ENCODE measurements at regions not wholly inside any gene's neighbourhood (a gene's known extent, or its start where the extent isn't known, plus 50 kb on each side); places are given as distances from the start of the nearest gene placed in this dataset.

DNA sequence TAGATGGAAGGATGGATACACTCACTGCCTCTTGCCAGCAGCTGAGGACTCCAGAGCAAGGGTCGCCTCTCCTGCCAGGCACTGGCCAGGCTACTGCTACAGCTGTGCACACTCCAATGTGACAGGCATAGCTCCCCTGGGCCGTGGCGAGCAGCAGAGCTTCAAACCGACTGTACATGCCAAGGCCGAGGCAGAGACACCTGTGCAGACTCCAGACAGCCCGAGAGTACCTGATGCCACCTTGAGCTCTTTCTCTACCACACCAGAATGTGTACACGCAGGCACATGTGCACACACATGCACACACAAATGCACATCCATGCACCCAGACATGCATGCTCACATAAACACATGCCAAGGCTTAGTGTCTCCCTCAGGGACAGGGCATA, 508.3 kb upstream of the MYT1L start:
- H3K27me3 Mint-ChIP-seq, result no peaks in the 10 kb centered on the region
- no peak for DNase-seq
- ChIA-PET CTCF (interaction anchor here (0.6 kb wide), 1 partner anchor 15 kb away, joined by 3 read pairs; no protein-coding TSS in a partner anchor), POLR2A (no interaction called here)
- H3K27ac Mint-ChIP-seq, result no peak overlapping the region
- H3K36me3 Mint-ChIP-seq (ENCODE audit: low read depth), result no peaks in the 10 kb centered on the region
- no peak overlapping the region for H3K4me3 Mint-ChIP-seq
- H3K4me1 Mint-ChIP-seq, result no peaks in the 10 kb centered on the region
- H3K9me3 Mint-ChIP-seq, result no peaks in the 10 kb centered on the region

DNA sequence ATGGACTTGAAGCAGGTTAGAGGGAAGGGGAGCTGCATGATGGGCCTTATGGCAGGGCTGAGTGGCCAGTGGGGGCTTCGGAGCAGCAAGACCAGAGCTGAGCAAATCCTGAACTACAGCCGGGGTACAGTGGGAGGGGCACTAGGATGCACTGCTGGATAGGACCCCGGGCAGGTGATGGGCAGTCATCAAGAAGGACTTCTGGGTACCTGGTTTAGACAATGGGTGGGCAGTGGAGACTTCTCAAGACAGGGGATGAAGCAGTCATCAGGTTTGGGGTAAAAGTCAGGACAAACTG, 507.4 kb upstream of the MYT1L start:
- peak; percentile 4 for DNase-seq
- ChIA-PET CTCF (no interaction called here), POLR2A (no interaction called here)
- Mint-ChIP-seq H3K9me3 (no peaks in the 10 kb centered on the region), H3K27me3 (no peaks in the 10 kb centered on the region), H3K27ac (no peak overlapping the region), H3K4me3 (no peak overlapping the region), H3K36me3 (ENCODE audit: low read depth) (no peaks in the 10 kb centered on the region), H3K4me1 (no peaks in the 10 kb centered on the region)

DNA sequence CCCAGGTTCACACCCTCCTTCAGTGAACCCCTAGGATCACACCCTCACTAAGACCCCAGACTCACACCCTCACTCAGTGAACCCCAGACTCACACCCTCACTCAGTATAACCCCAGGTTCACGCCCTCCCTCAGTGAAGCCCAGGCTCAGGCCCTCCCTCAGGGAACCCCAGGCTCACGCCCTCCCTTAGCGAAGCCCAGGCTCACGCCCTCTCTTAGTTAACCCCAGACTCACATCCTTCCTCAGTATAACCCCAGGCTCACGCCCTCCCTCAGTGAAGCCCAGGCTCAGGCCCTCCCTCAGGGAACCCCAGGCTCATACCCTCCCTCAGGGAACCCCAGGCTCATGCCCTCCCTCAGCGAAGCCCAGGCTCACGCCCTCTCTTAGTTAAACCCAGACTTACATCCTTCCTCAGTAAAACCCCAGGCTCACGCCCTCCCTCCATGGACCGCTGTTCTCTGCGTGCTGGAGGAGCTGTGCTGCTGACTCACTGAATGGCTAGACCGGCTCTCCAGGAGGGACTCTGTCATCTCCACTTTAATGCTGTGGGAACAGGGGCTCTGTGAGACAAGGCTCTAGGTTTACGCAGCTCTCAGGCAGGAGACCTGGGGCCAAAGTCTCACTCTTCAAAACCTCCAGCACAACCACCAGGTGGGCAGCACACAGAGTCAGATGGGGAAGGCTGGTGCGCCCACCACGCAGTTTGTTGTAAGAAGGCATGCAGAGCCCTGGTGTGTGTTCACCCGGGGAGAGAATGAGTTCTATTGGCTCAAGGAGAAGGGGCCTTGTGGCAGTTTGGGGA, 506.9 kb upstream of the MYT1L start:
- Mint-ChIP-seq H3K9me3 (no peaks in the 10 kb centered on the region), H3K27ac (no peak overlapping the region), H3K36me3 (ENCODE audit: low read depth) (no peaks in the 10 kb centered on the region), H3K27me3 (no peaks in the 10 kb centered on the region), H3K4me3 (no peak overlapping the region), H3K4me1 (no peaks in the 10 kb centered on the region)
- ChIA-PET CTCF (no interaction called here), POLR2A (no interaction called here)
- peak; percentile 3 for DNase-seq

DNA sequence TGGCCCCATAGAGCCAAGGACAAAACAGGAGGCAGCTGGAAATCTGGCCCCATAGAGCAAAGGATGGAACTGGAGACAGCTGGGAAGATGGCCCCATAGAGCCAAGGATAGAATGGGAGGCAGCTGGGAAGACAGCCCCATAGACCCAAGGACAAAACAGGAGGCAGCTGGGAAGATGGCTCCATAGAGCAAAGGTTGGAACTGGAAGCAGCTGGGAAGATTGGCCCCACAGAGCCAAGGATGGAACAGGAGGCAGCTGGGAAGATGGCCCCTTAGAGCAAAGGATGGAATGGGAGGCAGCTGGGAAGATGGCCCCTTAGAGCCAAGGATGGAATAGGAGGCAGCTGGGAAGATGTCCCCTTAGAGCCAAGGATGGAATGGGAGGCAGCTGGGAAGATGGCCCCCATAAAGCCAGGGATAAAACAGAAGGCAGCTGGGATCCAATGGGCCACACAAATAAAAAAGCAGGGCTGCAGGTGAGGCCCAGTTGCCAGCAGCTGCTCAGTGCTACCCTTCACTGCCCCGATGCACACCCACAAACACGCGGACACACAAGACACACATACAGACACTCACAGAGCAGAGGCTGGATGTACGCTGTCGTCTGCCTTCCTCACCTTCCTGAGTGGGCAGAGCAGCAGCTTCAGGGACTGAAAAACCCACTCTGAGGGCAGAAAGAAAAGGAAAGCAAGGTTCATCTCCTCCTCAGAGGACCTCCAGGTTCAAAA, 505.4 kb upstream of the MYT1L start:
- Mint-ChIP-seq H3K27ac (no peak overlapping the region), H3K27me3 (no peaks in the 10 kb centered on the region), H3K36me3 (ENCODE audit: low read depth) (no peaks in the 10 kb centered on the region), H3K9me3 (no peaks in the 10 kb centered on the region), H3K4me3 (no peak overlapping the region), H3K4me1 (no peaks in the 10 kb centered on the region)
- CTCF ChIA-PET, result no interaction called here
- POLR2A ChIA-PET, result no interaction called here
- DNase-seq, result peak; percentile 3

DNA sequence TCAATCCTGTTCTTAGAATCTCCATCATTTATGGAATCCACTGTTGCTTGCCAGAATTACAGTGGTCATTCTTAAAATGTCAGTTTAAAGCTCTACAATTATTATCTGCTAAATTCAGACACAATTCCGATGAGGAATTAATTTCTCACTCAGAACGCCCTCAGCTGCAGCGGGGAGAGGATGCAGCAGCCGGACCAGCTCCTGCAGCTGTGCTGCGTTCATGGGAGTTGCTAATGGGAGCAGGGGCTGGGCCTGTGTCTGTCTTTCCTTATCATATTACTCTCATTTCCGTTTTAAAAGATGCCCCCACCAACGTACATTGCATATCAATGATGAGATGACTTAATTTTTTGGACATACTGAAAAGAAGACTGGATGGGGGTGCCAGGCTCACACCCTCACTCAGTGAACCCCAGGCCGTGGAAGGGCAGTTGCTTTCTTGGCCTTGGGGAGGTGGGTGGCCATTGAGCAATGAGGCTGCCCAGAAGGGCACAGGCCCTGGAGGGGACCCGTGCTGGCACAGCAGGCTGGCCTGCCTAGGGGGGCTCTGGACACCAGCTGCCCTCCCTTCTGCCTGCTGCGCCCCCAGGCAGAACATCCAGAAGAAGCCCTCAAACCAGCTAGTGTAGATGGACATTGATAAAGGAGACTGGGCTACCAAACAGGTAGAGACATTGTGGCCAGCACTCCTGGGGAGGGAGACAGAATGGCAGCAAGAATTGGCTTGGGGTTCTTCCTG, 503.6 kb upstream of the MYT1L start:
- ChIA-PET CTCF (interaction anchor here (0.5 kb wide), 1 partner anchor 236 kb away, joined by 3 read pairs; no protein-coding TSS in a partner anchor), POLR2A (no interaction called here)
- DNase-seq, result no peak
- Mint-ChIP-seq H3K27me3 (no peaks in the 10 kb centered on the region), H3K27ac (no peak overlapping the region), H3K36me3 (ENCODE audit: low read depth) (no peaks in the 10 kb centered on the region), H3K9me3 (no peaks in the 10 kb centered on the region), H3K4me1 (no peaks in the 10 kb centered on the region), H3K4me3 (no peak overlapping the region)

DNA sequence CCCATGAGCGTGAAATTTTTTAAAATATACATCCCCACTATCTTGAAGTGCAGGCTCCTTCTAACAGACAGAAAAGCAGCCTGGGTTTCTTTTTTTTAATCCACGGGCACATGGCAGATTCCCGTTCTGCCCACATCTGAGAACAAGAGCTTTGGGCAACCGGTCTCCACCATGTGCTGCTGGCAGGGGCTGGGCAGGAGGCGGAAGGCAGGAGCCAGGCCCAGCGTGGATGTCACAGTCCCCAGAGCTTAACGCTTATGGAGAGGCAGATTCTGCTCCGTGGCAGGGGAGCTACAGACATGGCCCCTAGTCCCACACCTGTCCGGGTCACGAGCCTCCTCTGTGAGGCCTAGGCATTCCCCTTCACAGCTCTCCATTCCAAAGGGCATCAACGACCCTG, 503.0 kb upstream of the MYT1L start:
- CTCF ChIA-PET, result no interaction called here
- POLR2A ChIA-PET, result no interaction called here
- Mint-ChIP-seq H3K4me1 (no peaks in the 10 kb centered on the region), H3K27me3 (no peaks in the 10 kb centered on the region), H3K9me3 (no peaks in the 10 kb centered on the region), H3K36me3 (ENCODE audit: low read depth) (no peaks in the 10 kb centered on the region), H3K4me3 (no peak overlapping the region), H3K27ac (no peak overlapping the region)
- no peak for DNase-seq

DNA sequence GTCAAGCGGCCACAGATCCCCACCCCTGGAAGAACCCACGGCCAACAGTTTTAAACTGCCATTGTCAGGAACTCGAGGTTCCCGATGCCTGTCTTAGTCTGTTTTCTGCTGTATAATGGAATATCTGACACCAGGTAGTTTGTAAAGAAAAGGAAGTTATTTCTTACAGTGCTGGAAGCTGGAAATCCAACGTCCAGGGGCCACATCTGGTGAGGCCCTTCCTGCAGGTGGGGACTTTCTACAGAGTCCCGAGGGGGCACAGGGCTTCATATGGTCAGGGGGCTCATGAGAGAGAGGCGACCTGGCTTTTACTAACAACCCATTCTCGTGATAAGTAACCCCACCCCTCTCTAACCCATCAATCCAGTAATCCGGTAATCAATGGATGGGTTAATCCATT, 501.6 kb upstream of the MYT1L start:
- H3K4me3 Mint-ChIP-seq, result no peak overlapping the region
- DNase-seq, result no peak
- H3K4me1 Mint-ChIP-seq, result no peaks in the 10 kb centered on the region
- no peaks in the 10 kb centered on the region for H3K27me3 Mint-ChIP-seq
- H3K27ac Mint-ChIP-seq, result no peak overlapping the region
- ChIA-PET CTCF (no interaction called here), POLR2A (no interaction called here)
- H3K9me3 Mint-ChIP-seq, result no peaks in the 10 kb centered on the region
- H3K36me3 Mint-ChIP-seq (ENCODE audit: low read depth), result no peaks in the 10 kb centered on the region

DNA sequence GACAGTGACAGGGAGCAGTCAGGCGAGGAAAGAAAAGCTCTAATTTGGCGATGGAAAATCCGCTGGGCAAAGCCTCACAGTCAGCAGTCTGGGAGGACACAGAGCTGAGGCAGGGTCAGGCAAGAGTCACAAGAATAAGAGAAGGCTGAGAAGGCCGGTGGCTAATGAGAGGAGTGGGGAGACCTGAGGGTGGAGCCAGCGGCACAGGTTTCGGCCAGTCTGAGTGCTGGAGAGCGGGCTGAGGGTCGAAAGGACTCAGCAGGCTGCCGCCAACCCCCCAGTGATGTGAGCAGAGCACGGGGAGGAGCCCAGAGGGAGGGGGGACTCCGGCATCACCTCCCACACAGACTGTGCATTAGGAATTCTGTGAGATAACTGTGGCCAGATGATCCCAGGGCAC, 500.6 kb upstream of the MYT1L start:
- ChIA-PET POLR2A (no interaction called here), CTCF (interaction anchor here (0.5 to 0.6 kb wide), 2 partner anchors 10 to 377 kb away, joined by 4 read pairs; no protein-coding TSS in a partner anchor)

DNA sequence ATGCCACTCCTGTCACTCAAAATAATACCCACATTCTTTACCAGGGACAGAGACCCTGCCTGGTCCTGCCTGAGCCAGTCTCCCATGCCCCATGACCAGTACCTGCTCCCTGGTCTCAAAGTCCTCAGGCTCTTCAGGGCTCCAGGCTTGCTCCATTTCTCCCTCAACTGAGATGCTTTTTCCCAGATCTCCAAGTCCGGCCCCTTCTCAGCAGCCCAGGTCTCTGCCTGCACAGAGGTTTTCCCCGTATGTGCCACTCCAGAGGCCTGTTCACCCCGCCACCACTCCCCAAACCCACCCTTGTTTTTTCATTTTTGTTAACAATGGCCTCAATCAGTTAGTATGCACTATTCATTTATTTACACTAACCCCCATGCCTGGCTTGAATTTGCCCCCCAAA, 499.5 kb upstream of the MYT1L start:
- Mint-ChIP-seq H3K27me3 (no peaks in the 10 kb centered on the region), H3K4me1 (no peaks in the 10 kb centered on the region), H3K36me3 (ENCODE audit: low read depth) (no peaks in the 10 kb centered on the region), H3K9me3 (no peaks in the 10 kb centered on the region), H3K27ac (no peak overlapping the region), H3K4me3 (no peak overlapping the region)
- DNase-seq, result peak; percentile 1
- CTCF ChIA-PET, result no interaction called here
- POLR2A ChIA-PET, result no interaction called here

More for the DNA sequence above, 500.6 kb upstream of the MYT1L start:
- H3K36me3 Mint-ChIP-seq (ENCODE audit: low read depth), result no peaks in the 10 kb centered on the region
- no peak for DNase-seq
- no peaks in the 10 kb centered on the region for H3K4me1 Mint-ChIP-seq
- no peak overlapping the region for H3K27ac Mint-ChIP-seq
- no peak overlapping the region for H3K4me3 Mint-ChIP-seq
- no peaks in the 10 kb centered on the region for H3K27me3 Mint-ChIP-seq
- H3K9me3 Mint-ChIP-seq, result no peaks in the 10 kb centered on the region

DNA sequence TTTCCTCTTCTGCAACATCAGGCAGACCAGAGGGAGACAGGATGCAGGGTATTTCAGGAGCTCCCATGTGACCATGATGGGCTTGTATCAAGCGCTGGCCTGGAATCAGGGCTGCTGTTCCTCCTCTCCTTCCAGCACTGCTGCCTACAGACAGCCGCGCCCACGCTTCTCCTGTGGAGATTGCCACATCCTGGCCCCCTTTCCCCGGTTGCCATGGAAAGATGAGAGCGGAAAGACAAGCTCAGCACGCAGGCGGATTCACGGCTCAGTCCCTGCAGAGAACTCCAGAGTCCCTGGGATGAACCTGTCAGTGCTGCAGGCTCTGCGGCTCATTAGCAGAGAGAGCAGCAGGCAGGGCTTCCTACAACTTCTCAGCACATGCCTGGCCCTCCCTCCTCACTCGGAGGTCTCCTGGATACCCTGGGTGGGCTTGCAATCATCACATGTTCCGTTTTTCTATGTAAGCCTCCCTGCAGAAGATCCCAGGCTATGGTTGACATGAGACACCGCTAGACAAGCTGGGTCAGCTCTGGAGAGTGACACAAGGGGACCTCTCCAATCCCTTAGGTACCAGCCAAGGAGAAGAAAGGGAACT, 497.8 kb upstream of the MYT1L start:
- no peaks in the 10 kb centered on the region for H3K36me3 Mint-ChIP-seq (ENCODE audit: low read depth)
- ChIA-PET CTCF (no interaction called here), POLR2A (no interaction called here)
- peak; percentile 2 for DNase-seq
- H3K9me3 Mint-ChIP-seq, result no peaks in the 10 kb centered on the region
- H3K27me3 Mint-ChIP-seq, result no peaks in the 10 kb centered on the region
- no peaks in the 10 kb centered on the region for H3K4me1 Mint-ChIP-seq
- H3K4me3 Mint-ChIP-seq, result no peak overlapping the region
- no peak overlapping the region for H3K27ac Mint-ChIP-seq

DNA sequence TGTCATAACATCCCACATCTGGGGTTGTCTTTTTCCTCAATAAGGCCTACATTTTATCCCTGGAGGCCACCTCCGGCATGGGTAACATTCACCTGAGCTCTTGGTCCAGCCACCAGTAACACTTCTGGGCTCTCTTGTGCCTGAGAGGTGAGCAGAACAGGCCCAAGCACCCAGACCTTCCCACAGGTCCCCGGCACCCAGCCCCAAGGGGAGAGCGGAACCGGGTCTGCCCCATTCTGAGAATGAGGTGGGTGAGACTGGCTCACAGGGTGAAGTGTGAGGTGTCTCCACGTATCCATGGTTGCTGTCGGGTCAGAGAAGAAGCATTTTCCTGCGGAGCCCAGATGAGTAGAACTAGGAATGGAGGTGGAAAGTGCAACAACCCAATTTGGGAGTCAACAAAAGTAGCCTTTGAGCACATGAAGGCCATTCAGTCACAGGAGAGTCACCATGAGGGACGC, 496.7 kb upstream of the MYT1L start:
- DNase-seq, result peak; percentile 3
- Mint-ChIP-seq H3K4me1 (no peaks in the 10 kb centered on the region), H3K27me3 (no peaks in the 10 kb centered on the region), H3K4me3 (no peak overlapping the region), H3K27ac (no peak overlapping the region), H3K36me3 (ENCODE audit: low read depth) (no peaks in the 10 kb centered on the region), H3K9me3 (no peaks in the 10 kb centered on the region)
- POLR2A ChIA-PET, result no interaction called here
- CTCF ChIA-PET, result no interaction called here

DNA sequence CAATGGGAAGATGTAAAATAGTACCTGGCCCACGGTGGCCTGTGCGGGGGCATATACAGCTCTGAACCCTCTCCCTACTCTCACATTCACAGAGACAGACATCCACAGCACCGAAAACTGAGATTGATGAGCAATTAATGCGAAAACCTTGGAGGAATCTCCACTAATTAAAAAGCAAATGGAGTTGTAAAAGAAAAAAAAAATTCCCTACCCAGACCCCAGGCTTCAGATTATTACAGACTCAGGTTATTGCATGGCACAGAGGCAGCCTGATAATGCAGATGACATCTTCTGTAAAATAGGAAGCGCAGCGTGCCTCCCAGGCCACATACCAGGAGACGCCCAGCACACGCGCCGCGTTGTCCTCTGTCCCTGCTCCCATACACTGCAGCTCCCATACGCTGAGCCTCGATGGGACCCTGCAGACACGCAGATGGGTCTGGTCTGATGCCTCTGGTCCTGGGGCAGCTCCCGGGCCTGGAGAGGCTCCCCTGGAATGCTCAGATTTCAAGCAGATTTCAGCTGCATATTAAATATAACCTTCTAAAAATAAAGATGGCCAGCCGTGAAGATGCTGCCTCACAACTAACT, 496.1 kb upstream of the MYT1L start:
- Mint-ChIP-seq H3K4me1 (no peaks in the 10 kb centered on the region), H3K4me3 (no peak overlapping the region), H3K27ac (no peak overlapping the region), H3K27me3 (no peaks in the 10 kb centered on the region), H3K9me3 (no peaks in the 10 kb centered on the region), H3K36me3 (ENCODE audit: low read depth) (no peaks in the 10 kb centered on the region)
- POLR2A ChIA-PET, result no interaction called here
- peak; percentile 1 for DNase-seq
- CTCF ChIA-PET, result no interaction called here

DNA sequence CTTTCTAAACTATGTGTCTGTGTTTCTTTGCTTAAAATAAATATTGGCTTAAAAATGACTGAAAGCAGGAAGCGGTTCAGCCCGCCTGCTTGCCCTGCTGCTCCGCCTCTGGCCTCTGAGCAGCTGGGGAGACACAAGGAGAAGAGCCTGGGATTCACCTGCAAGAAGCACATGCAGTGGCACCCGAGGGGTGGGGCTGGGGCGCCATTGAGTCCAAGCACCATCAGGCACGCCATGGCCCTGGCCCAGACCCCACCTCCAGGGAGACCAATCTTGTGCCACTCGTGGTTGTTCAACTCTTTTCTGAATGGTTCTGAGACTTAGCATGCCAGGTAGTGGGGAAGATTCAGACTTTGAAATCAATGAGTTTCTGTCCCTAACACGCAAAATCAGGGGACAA, 495.5 kb upstream of the MYT1L start:
- Mint-ChIP-seq H3K27me3 (no peaks in the 10 kb centered on the region), H3K9me3 (no peaks in the 10 kb centered on the region), H3K4me1 (no peaks in the 10 kb centered on the region), H3K27ac (no peak overlapping the region), H3K36me3 (ENCODE audit: low read depth) (no peaks in the 10 kb centered on the region), H3K4me3 (no peak overlapping the region)
- CTCF ChIA-PET, result no interaction called here
- POLR2A ChIA-PET, result no interaction called here
- DNase-seq, result peak; percentile 4

Data from activated CD4-positive, alpha-beta T cell treated with anti-CD3 and anti-CD28 coated beads, Interleukin-2, amount 10 ng/mL, durations not matched to agents 7 days and 5 days (primary cell).